OCI-LY1 (cell line): ENCODE measurements at regions not wholly inside any gene's neighbourhood (a gene's known extent, or its start where the extent isn't known, plus 50 kb on each side); places are given as distances from the start of the nearest gene placed in this dataset.

ENCODE experiments used
- H2AFZ ChIP-seq: fragments of 200-600 bp; sonication (generic), shearing (Covaris generic); 2 replicates; pipeline ENCODE4 v1.6.0; 2014; ENCODE audit warnings: antibody characterized with exemption, mild to moderate bottlenecking, low read length
- H3F3A ChIP-seq: fragments of 200-600 bp; sonication (generic), shearing (Covaris generic); 2 replicates; pipeline ENCODE4 v1.6.0; 2014; ENCODE audit warnings: mild to moderate bottlenecking, antibody characterized with exemption, low read length, moderate library complexity; ENCODE audit not compliant: insufficient read depth
- H3K27ac ChIP-seq: fragments of 200-600 bp; sonication (generic); 2 replicates; pipeline ENCODE4 v1.5.1; 2014; ENCODE audit warnings: low read length, mixed run types, mild to moderate bottlenecking, low read depth; ENCODE audit not compliant: poor library complexity, severe bottlenecking
- H3K27me3 ChIP-seq: fragments of 200-600 bp; sonication (generic); 2 replicates; pipeline ENCODE4 v1.6.0; 2014; ENCODE audit warnings: antibody characterized with exemption, mild to moderate bottlenecking, low read length, moderate library complexity; ENCODE audit not compliant: insufficient read depth
- H3K36me3 ChIP-seq: fragments of 200-600 bp; sonication (generic); 2 replicates; pipeline ENCODE4 v1.6.1; 2014; ENCODE audit warnings: mild to moderate bottlenecking, antibody characterized with exemption, low read length, moderate library complexity, mixed read lengths; ENCODE audit not compliant: insufficient read depth
- H3K4me1 ChIP-seq: fragments of 200-600 bp; sonication (generic); 2 replicates; pipeline ENCODE4 v1.5.1; 2014; ENCODE audit warnings: mild to moderate bottlenecking, low read length, moderate library complexity; ENCODE audit not compliant: insufficient read depth, severe bottlenecking
- H3K4me2 ChIP-seq: fragments of 200-600 bp; sonication (generic), shearing (Covaris generic); 2 replicates; pipeline ENCODE4 v1.6.1; 2014; ENCODE audit warnings: low read length
- H3K4me3 ChIP-seq: fragments of 200-600 bp; sonication (generic); 2 replicates; pipeline ENCODE4 v1.5.1; 2014; ENCODE audit warnings: low read length, low read depth, mild to moderate bottlenecking, mixed read lengths; ENCODE audit not compliant: poor library complexity, severe bottlenecking
- H3K79me2 ChIP-seq: fragments of 200-600 bp; shearing (Covaris generic); 2 replicates; pipeline ENCODE4 v1.6.1; 2016; ENCODE audit warnings: mixed run types, low read length, mixed read lengths; ENCODE audit not compliant: insufficient read depth
- H3K9ac ChIP-seq: fragments of 200-600 bp; sonication (generic), shearing (Covaris generic); 2 replicates; pipeline ENCODE4 v1.6.1; 2014; ENCODE audit warnings: mild to moderate bottlenecking, low read length, mixed read lengths
- H3K9me2 ChIP-seq: fragments of 200-600 bp; sonication (generic), shearing (Covaris generic); 2 replicates; pipeline ENCODE4 v1.6.1; 2014; ENCODE audit warnings: low read depth, mild to moderate bottlenecking, low read length, mixed read lengths
- H3K9me3 ChIP-seq: fragments of 200-600 bp; shearing (Covaris generic); 2 replicates; pipeline ENCODE4 v1.6.1; 2014; ENCODE audit warnings: low read length, mixed read lengths
- H4K20me1 ChIP-seq: fragments of 200-600 bp; sonication (generic), shearing (Covaris generic); 2 replicates; pipeline ENCODE4 v1.6.0; 2016; ENCODE audit warnings: mild to moderate bottlenecking, low read length; ENCODE audit not compliant: insufficient read depth
- CTCF ChIP-seq: fragments of 200-600 bp; sonication (generic), shearing (Covaris generic); IDR thresholded peaks from 2 replicates; pipeline ENCODE4 v1.5.1; 2017; ENCODE audit warnings: mild to moderate bottlenecking, antibody characterized with exemption, low read length, moderate library complexity, mixed read lengths
- EZH2 ChIP-seq: fragments of 200-600 bp; sonication (generic), shearing (Covaris generic); IDR thresholded peaks from 2 replicates; pipeline ENCODE4 v1.8.0; 2017; ENCODE audit warnings: borderline replicate concordance, mixed run types, mild to moderate bottlenecking, antibody characterized with exemption, low read length, moderate library complexity, mixed read lengths

DNA sequence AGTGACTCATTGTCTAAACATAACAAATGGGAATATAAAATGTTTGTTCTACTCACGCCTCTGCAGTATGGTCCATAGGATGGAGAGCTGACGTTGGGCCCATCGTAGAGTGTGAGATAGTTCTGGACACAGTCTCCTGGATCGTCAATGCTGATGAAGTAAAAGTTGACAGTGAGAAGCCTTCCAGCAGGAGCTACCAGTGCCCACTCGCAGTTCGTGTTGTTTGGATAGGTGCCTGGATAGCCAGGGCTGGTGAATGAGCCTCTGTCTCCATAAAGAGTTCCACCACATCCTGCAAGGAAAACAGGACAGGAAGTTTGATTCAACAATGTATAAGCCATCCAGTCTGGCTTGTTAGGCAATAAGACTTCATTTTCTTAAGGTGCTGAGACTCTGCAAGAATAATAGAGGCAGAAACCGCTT lies 79.6 kb downstream of the OR13A1 start:
- H3K4me3 ChIP-seq = no peak overlapping the region
- H3K4me2 ChIP-seq = no peak overlapping the region
- no peaks in the 10 kb centered on the region for H3K9me3 ChIP-seq
- no peaks in the 10 kb centered on the region for H3F3A ChIP-seq
- no peaks in the 10 kb centered on the region for H3K36me3 ChIP-seq
- no peaks in the 10 kb centered on the region for H4K20me1 ChIP-seq
- no peak for TF ChIP-seq CTCF
- no peak for TF ChIP-seq EZH2
- H3K9ac ChIP-seq = no peak overlapping the region
- H3K27me3 ChIP-seq = no peaks in the 10 kb centered on the region
- no peak overlapping the region for H2AFZ ChIP-seq
- no peaks in the 10 kb centered on the region for H3K9me2 ChIP-seq
- H3K27ac ChIP-seq = no peak overlapping the region
- no peaks in the 10 kb centered on the region for H3K79me2 ChIP-seq
- H3K4me1 ChIP-seq = peaks cover 15% of the 10 kb centered on the region

DNA sequence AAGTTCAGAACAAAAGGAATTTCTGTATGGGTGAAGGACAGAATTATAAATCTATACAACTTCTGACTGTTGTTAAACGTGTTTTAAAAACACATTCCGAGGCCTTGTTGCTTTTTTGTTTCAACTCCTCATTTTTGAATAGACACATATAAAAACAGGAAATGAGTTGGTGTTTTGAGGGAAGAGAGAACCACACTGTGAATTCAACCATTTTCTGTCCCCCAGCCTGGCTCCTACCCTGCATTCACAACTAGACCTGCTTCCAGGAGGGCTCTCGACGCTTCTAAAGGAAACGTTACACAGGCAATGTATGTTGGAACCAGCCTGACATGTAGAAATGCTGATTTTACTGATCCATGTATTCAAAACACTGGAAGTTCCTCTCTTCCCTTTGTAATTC lies 76.5 kb downstream of the OR13A1 start:
- Histone ChIP-seq H3K27me3 (no peaks in the 10 kb centered on the region), H3K4me1 (peaks cover 30% of the 10 kb centered on the region), H3K36me3 (no peaks in the 10 kb centered on the region; the same call in 1 of the 2 replicates), H2AFZ (no peak overlapping the region), H3F3A (no peaks in the 10 kb centered on the region), H4K20me1 (no peaks in the 10 kb centered on the region), H3K79me2 (no peaks in the 10 kb centered on the region), H3K4me2 (no peak overlapping the region), H3K9me2 (no peaks in the 10 kb centered on the region), H3K9ac (no peak overlapping the region), H3K9me3 (no peaks in the 10 kb centered on the region), H3K27ac (no peak overlapping the region), H3K4me3 (no peak overlapping the region)
- TF ChIP-seq CTCF (no peak), EZH2 (no peak)

- no peaks in the 10 kb centered on the region for H3F3A ChIP-seq
- no peak overlapping the region for H3K9ac ChIP-seq
- no peaks in the 10 kb centered on the region; the same call in 1 of the 2 replicates for H3K36me3 ChIP-seq
- no peak overlapping the region for H3K4me3 ChIP-seq
- no peaks in the 10 kb centered on the region for H3K27me3 ChIP-seq
- H3K27ac ChIP-seq = no peak overlapping the region
- no peak overlapping the region for H2AFZ ChIP-seq
- H4K20me1 ChIP-seq = no peaks in the 10 kb centered on the region
- no peaks in the 10 kb centered on the region for H3K79me2 ChIP-seq
- H3K4me1 ChIP-seq = peaks cover 30% of the 10 kb centered on the region
- H3K9me2 ChIP-seq = no peaks in the 10 kb centered on the region
- no peaks in the 10 kb centered on the region for H3K9me3 ChIP-seq
- TF ChIP-seq EZH2 (no peak), CTCF (no peak)
- no peak overlapping the region for H3K4me2 ChIP-seq
These were observed 75.8 kb downstream of the OR13A1 start for GRCh38 chr10:45239642-45240041.
